ENCODE measurements at regions not wholly inside any gene's neighbourhood (a gene's known extent, or its start where the extent isn't known, plus 50 kb on each side); places are given as distances from the start of the nearest gene placed in this dataset.

- Histone ChIP-seq H3K36me3 (ENCODE audit: control insufficient read depth in 2 of 2, extremely low read depth in 1 of 2, insufficient read depth in 2 of 2, low read length in 2 of 2) (no peaks in the 10 kb centered on the region), H3K9ac (ENCODE audit: control insufficient read depth, extremely low read depth, insufficient read depth, low read length) (no peak overlapping the region), H2AFZ (ENCODE audit: control insufficient read depth, low read length) (no peak overlapping the region), H3K27me3 (ENCODE audit: control insufficient read depth, extremely low read depth, insufficient read depth, low read length) (no peaks in the 10 kb centered on the region), H3K4me3 (ENCODE audit: control insufficient read depth in 2 of 3, extremely low read depth in 1 of 3, insufficient read depth in 2 of 3, low read depth in 1 of 3, low read length in 3 of 3) (no peak overlapping the region), H3K4me1 (ENCODE audit: control insufficient read depth, extremely low read depth, insufficient read depth, low read length) (no peaks in the 10 kb centered on the region), H3K27ac (ENCODE audit: control insufficient read depth, insufficient read depth, low read length) (no peak overlapping the region), H3K4me2 (ENCODE audit: control insufficient read depth, extremely low read depth, insufficient read depth, low read depth, low read length) (no peak overlapping the region), H3K79me2 (ENCODE audit: control insufficient read depth, insufficient read depth, low read length) (no peaks in the 10 kb centered on the region), H4K20me1 (ENCODE audit: control insufficient read depth, extremely low read depth, insufficient read depth, low read length) (no peaks in the 10 kb centered on the region), H3K9me3 (ENCODE audit: control insufficient read depth, low read depth, low read length) (no peaks in the 10 kb centered on the region), H3K9me1 (ENCODE audit: control insufficient read depth, extremely low read depth, insufficient read depth, low read length) (no peaks in the 10 kb centered on the region)
- DNase-seq (ENCODE audit: low read depth, low spot score), result no peak
- TF ChIP-seq CTCF (optimal IDR thresholded peaks at IDR 0.05 in 1 of 3, IDR thresholded peaks at IDR 0.05 in 1 of 3, conservative IDR thresholded peaks at IDR 0.05 in 1 of 3; ENCODE audit: extremely low read depth in 1 of 3, insufficient read depth in 2 of 3, low read length in 3 of 3), result no peak
- TF ChIP-seq EZH2 (IDR thresholded peaks at IDR 0.05; ENCODE audit: low read length), result no peak
- no peak for FAIRE-seq
- dilution Hi-C loops (cut with MboI; ENCODE audit: extremely low pct_ligation_motif_present, low sequenced_read_pairs), result no loop called here
Measured at GRCh38 chr1:119217309-119217828, 76.9 kb upstream of the WARS2 start.

- Histone ChIP-seq H4K20me1 (ENCODE audit: control insufficient read depth, extremely low read depth, insufficient read depth, low read length) (no peaks in the 10 kb centered on the region), H3K4me3 (ENCODE audit: control insufficient read depth in 2 of 3, extremely low read depth in 1 of 3, insufficient read depth in 2 of 3, low read depth in 1 of 3, low read length in 3 of 3) (no peak overlapping the region), H3K4me1 (ENCODE audit: control insufficient read depth, extremely low read depth, insufficient read depth, low read length) (no peaks in the 10 kb centered on the region), H3K9me3 (ENCODE audit: control insufficient read depth, low read depth, low read length) (no peaks in the 10 kb centered on the region), H3K9me1 (ENCODE audit: control insufficient read depth, extremely low read depth, insufficient read depth, low read length) (no peaks in the 10 kb centered on the region), H3K27me3 (ENCODE audit: control insufficient read depth, extremely low read depth, insufficient read depth, low read length) (no peaks in the 10 kb centered on the region), H3K27ac (ENCODE audit: control insufficient read depth, insufficient read depth, low read length) (no peak overlapping the region), H2AFZ (ENCODE audit: control insufficient read depth, low read length) (no peak overlapping the region), H3K9ac (ENCODE audit: control insufficient read depth, extremely low read depth, insufficient read depth, low read length) (no peak overlapping the region), H3K4me2 (ENCODE audit: control insufficient read depth, extremely low read depth, insufficient read depth, low read depth, low read length) (no peak overlapping the region), H3K36me3 (ENCODE audit: control insufficient read depth in 2 of 2, extremely low read depth in 1 of 2, insufficient read depth in 2 of 2, low read length in 2 of 2) (no peaks in the 10 kb centered on the region), H3K79me2 (ENCODE audit: control insufficient read depth, insufficient read depth, low read length) (no peaks in the 10 kb centered on the region)
- dilution Hi-C loops (cut with MboI; ENCODE audit: extremely low pct_ligation_motif_present, low sequenced_read_pairs), result no loop called here
- no peak for TF ChIP-seq EZH2 (IDR thresholded peaks at IDR 0.05; ENCODE audit: low read length)
- DNase-seq (ENCODE audit: low read depth, low spot score) (no peak), FAIRE-seq (no peak)
Measured at GRCh38 chr1:119219711-119220110, 79.3 kb upstream of the WARS2 start.

GRCh38 chr1:119220991-119221390, 80.5 kb upstream of the WARS2 start:
- Histone ChIP-seq H3K79me2 (ENCODE audit: control insufficient read depth, insufficient read depth, low read length) (no peaks in the 10 kb centered on the region), H3K9me1 (ENCODE audit: control insufficient read depth, extremely low read depth, insufficient read depth, low read length) (no peaks in the 10 kb centered on the region), H3K9ac (ENCODE audit: control insufficient read depth, extremely low read depth, insufficient read depth, low read length) (no peak overlapping the region), H3K36me3 (ENCODE audit: control insufficient read depth in 2 of 2, extremely low read depth in 1 of 2, insufficient read depth in 2 of 2, low read length in 2 of 2) (no peaks in the 10 kb centered on the region), H3K27ac (ENCODE audit: control insufficient read depth, insufficient read depth, low read length) (no peak overlapping the region), H2AFZ (ENCODE audit: control insufficient read depth, low read length) (no peak overlapping the region), H3K4me3 (ENCODE audit: control insufficient read depth in 2 of 3, extremely low read depth in 1 of 3, insufficient read depth in 2 of 3, low read depth in 1 of 3, low read length in 3 of 3) (no peak overlapping the region), H4K20me1 (ENCODE audit: control insufficient read depth, extremely low read depth, insufficient read depth, low read length) (no peaks in the 10 kb centered on the region), H3K9me3 (ENCODE audit: control insufficient read depth, low read depth, low read length) (no peaks in the 10 kb centered on the region), H3K4me2 (ENCODE audit: control insufficient read depth, extremely low read depth, insufficient read depth, low read depth, low read length) (no peak overlapping the region), H3K4me1 (ENCODE audit: control insufficient read depth, extremely low read depth, insufficient read depth, low read length) (no peaks in the 10 kb centered on the region), H3K27me3 (ENCODE audit: control insufficient read depth, extremely low read depth, insufficient read depth, low read length) (no peaks in the 10 kb centered on the region)
- FAIRE-seq (no peak), DNase-seq (ENCODE audit: low read depth, low spot score) (no peak)
- dilution Hi-C loops (cut with MboI; ENCODE audit: extremely low pct_ligation_motif_present, low sequenced_read_pairs), result no loop called here
- no peak for TF ChIP-seq EZH2 (IDR thresholded peaks at IDR 0.05; ENCODE audit: low read length)
- no peak for TF ChIP-seq CTCF (optimal IDR thresholded peaks at IDR 0.05 in 1 of 3, IDR thresholded peaks at IDR 0.05 in 1 of 3, conservative IDR thresholded peaks at IDR 0.05 in 1 of 3; ENCODE audit: extremely low read depth in 1 of 3, insufficient read depth in 2 of 3, low read length in 3 of 3)
